Smooth muscle cell of the brain vasculature (primary cell): ENCODE measurements at regions not wholly inside any gene's neighbourhood (a gene's known extent, or its start where the extent isn't known, plus 50 kb on each side); places are given as distances from the start of the nearest gene placed in this dataset.
"Not testable (repeated sequence)": the region's sequence is repeated elsewhere in the genome, so short reads cannot be mapped to it uniquely, and the experiment has no call there.

Source experiments
- DNase-seq: peaks from one replicate; pipeline ENCODE4 v3.0.0-alpha.2; 2012; ENCODE audit warnings: low read depth, low spot score

- DNase-seq: not testable (repeated sequence)
Measured at GRCh38 chr4:159934602-159935001, 831.7 kb downstream of the RAPGEF2 start.

DNA sequence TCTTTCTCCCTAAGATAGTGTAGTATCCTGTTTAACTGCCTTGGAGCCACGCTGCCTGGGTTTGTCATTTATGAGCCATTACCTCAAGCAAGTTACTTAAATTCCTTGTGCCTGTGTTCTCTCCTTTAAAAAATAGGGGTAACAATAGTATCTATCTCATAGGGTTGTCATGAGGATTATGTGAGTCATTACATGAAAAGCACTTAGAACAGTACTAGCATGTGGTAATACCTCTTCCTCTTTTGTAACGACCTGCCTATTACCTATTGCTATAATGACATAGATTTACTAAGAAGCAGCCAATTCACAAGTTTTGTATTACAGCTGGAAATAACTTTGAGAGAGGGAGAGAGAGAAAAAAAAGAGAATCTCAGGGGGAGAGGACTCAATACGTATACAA lies 834.7 kb downstream of the RAPGEF2 start:
- no peak for DNase-seq

DNA sequence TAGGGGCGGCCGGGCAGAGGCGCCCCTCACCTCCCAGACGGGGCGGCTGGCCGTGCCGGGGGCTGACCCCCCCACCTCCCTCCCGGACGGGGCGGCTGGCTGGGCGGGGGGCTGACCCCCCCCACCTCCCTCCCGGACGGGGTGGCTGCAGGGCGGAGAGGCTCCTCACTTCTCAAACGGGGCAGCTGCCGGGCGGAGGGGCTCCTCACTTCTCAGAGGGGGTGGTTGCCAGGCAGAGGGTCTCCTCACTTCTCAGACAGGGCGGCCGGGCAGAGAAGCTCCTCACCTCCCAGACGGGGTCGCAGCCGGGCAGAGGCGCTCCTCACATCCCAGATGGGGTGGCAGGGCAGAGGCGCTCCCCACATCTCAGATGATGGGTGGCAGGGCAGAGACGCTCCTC lies 836.8 kb downstream of the RAPGEF2 start:
- DNase-seq: not testable (repeated sequence)

- no peak for DNase-seq
Measured at GRCh38 chr4:159941076-159941475, 838.2 kb downstream of the RAPGEF2 start.

GRCh38 chr4:159944477-159944876 lies 841.6 kb downstream of the RAPGEF2 start:
- no peak for DNase-seq

DNA sequence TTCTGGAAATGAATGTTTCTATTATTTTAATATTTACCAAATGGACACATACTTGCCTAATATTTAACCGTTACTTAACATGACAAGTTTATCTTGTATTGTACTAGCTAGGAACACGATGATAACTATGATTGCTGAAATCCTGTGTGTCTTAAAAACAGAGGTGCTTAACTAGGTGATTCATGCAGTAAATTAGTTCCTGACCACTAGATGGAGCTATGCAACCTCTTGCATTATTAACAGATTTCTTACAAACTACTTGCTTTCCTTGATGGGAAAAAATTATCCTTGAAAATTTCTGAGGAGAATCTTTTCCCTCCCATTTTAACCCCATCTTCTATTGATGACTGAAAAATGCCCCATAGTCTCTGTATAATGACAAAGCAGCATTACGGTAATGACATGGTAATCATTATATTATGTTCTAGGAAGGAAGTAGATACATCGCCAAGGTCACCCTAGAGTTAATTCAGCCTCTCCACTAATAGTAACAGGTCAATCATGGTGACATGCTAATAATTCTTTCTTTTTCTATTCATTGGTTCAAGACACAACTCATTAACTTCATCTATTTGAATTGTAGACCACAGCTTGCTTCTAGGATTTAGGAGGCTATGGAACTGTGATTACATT lies 844.2 kb downstream of the RAPGEF2 start:
- DNase-seq: peak; percentile 53

DNA sequence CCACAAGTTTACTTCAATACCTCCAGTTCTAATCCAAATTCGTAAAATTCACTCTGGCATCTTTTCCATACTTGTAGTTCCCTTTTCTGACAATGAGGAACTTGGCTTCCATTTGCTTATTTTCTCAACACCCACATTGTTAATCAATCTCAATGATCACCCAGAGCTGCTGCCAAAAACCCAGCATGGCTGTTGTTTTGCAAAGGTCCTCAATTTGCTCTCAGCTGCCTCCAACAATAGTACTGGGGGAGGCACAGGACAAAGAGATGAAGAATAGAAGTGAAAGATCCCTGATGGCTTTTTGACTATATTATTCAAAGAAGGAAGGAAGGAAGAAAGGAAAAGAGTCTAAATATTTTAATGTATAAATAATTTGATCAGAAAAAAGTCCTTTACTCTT lies 847.8 kb downstream of the RAPGEF2 start:
- DNase-seq: no peak

DNA sequence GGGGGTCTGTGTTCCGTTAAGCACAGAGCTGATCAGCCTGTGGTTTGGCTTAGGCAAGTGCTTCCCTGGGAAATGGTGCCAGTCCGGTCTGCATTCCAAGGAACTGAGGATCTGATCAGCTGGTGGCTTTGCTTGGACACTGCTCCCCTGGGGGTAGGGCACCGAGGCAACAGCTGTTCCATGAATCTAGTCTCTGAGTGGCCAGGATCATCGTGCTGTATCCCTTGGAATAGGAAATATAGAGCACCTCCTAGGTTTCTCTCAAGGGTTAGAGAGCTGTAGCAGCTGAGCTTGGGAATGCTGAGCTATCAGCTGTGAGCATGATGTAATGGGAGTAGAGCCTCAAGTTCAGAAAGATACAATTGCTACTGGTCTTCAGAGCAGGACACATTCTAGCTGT lies 863.9 kb downstream of the RAPGEF2 start:
- DNase-seq: no peak

- DNase-seq: not testable (repeated sequence)
Measured at GRCh38 chr4:159976871-159977482, 874.1 kb downstream of the RAPGEF2 start.

GRCh38 chr4:159977907-159978617 lies 875.2 kb downstream of the RAPGEF2 start:
- no peak for DNase-seq

DNA sequence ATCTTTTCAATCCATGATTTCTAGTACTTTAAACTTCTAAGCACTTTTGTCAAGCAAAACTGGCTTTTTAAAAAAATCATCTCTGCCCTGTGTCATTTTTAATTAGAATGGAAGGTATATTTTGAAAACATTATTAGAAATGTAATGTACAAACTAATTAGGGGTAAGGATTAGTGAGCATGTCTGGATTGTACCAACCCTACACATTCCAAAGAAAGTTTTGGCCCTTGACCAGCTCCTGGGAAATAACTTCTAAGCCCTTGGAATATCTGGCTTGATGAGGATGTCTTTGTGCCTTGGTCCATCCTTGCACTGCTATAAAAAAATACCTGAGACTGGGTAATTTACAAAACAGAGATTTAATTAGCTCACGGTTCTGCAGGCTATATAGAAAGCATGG lies 876.5 kb downstream of the RAPGEF2 start:
- no peak for DNase-seq

GRCh38 chr4:159979953-159980352 lies 877.1 kb downstream of the RAPGEF2 start:
- no peak for DNase-seq

DNA sequence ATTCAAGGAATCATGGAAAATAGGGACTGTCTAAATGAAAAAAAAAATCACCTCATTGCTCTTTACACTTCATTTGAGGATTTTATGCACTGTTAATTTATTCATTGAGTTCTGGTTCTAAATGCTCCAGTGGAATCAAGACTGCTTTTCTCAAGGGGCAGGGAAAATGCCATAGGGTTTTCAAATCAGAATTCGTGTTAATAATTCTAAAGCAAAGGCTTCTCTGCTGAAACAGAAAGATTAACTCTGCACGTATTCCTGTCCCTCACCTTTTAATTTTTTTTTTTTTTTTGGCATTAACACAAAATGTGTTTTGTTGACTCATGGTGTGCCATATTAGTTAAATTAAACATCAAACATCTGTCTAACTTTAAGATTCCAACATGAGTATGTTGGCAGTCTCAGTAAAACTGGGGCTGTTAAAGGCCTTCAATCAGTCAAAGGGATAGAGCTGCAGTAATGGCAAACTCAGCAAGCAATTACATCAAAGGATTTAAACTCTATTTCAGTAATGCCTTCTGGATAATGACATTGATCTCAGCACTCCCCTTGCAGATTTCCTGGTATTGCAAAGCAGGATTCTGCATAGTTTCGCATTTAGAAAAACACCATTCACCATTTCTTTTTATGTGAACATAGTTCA lies 878.1 kb downstream of the RAPGEF2 start:
- no peak for DNase-seq

GRCh38 chr4:159981469-159981856 lies 878.6 kb downstream of the RAPGEF2 start:
- no peak for DNase-seq

- no peak for DNase-seq
Measured at GRCh38 chr4:159983082-159983481, 880.2 kb downstream of the RAPGEF2 start.

DNA sequence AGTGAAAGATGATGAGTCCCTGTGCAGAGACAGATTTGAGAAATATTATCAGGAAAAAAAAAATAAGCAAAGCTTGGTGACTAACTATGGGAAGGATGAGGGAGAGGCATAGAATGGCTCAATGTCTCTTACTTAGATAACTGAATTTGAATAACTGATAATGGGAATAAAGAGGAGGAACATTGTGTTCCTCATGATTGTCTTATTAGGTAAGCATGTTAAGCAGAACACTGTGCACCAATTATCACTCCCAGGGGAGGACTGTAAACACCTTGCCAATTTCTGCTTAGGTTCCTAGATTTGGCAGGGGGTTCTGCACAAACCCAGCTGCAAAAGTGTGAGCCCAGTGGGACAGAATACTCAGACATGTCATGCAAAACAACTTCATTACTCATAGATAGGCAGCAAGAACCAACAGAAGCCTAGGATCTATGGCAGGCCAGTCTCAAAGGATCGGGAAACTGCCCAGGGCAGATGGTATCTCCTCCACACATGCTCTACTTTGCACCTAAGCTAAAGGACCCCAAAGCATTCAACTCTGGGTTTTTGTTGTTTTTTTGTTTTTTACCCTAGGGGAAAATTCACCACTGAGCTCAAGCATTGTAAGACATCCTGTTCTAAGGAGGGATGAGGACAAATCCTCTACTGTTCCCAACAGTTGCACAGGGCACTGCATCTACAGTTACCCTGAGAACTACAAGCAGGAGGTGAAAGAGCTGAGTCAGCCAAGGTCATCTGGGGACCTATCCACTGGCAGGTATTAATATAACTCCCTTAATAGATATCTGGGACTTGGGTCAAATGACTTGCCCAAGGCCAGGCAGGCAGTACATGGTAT lies 907.0 kb downstream of the RAPGEF2 start:
- no peak for DNase-seq

- no peak for DNase-seq
Measured at GRCh38 chr4:160019936-160020335, 917.1 kb downstream of the RAPGEF2 start.

DNA sequence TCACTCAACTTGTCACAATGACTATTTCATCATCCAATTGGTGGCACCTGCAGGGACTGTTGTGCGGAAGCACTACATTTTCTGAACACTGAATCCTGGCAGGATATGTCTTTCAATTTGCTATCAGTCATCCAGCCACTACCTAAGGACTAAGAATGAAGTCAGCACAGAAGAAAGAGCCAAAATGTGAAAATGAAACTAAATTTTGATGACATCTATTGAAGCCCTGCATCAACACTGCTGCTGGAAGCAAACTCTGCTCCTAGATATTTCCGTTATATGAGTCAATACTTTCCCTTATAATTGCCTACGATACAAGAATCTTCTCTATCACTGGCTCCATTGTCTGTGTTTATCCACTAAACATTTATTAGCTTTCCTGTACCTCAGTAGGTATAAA lies 917.9 kb downstream of the RAPGEF2 start:
- no peak for DNase-seq

GRCh38 chr4:160021870-160022269 lies 919.0 kb downstream of the RAPGEF2 start:
- DNase-seq: no peak

- no peak for DNase-seq
Measured at GRCh38 chr4:160026721-160027120, 923.8 kb downstream of the RAPGEF2 start.

- DNase-seq: no peak
Measured at GRCh38 chr4:160034501-160034900, 931.6 kb downstream of the RAPGEF2 start.

- DNase-seq: no peak
Measured at GRCh38 chr4:160038615-160039014, 935.7 kb downstream of the RAPGEF2 start.
